ENCODE measurements at regions not wholly inside any gene's neighbourhood (a gene's known extent, or its start where the extent isn't known, plus 50 kb on each side); places are given as distances from the start of the nearest gene placed in this dataset.

DNA sequence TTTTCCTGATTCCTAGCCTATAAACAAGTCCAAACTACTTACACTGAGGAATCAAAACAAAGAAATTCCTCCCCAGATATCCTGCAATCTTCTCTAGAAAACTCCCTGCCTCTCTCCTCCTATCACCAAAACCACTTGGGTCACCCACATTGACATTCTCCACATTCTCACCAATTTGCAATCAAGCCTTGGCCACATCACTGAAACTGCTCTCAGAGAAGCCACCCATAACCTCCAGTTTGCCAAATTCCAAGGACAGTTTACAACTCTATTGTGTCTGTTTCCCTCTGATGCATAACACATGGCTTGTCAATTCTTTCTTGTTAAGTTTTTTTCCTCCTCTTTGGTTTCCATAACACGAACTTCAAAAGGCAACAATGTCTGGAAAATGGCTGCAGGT lies 233.5 kb downstream of the XPNPEP1 start:
- no peak overlapping the region for H3K4me3 Mint-ChIP-seq (ENCODE audit: unreplicated experiment)
- TF ChIP-seq, protein P1, sequence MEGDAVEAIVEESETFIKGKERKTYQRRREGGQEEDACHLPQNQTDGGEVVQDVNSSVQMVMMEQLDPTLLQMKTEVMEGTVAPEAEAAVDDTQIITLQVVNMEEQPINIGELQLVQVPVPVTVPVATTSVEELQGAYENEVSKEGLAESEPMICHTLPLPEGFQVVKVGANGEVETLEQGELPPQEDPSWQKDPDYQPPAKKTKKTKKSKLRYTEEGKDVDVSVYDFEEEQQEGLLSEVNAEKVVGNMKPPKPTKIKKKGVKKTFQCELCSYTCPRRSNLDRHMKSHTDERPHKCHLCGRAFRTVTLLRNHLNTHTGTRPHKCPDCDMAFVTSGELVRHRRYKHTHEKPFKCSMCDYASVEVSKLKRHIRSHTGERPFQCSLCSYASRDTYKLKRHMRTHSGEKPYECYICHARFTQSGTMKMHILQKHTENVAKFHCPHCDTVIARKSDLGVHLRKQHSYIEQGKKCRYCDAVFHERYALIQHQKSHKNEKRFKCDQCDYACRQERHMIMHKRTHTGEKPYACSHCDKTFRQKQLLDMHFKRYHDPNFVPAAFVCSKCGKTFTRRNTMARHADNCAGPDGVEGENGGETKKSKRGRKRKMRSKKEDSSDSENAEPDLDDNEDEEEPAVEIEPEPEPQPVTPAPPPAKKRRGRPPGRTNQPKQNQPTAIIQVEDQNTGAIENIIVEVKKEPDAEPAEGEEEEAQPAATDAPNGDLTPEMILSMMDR (IDR thresholded peaks at IDR 0.05; ENCODE audit: unreplicated experiment) = no peak
- no peak overlapping the region for H3K27ac Mint-ChIP-seq (ENCODE audit: unreplicated experiment)
- peaks cover 1% of the 10 kb centered on the region for H3K27me3 Mint-ChIP-seq (ENCODE audit: unreplicated experiment)
- H3K9me3 Mint-ChIP-seq (ENCODE audit: unreplicated experiment) = no peaks in the 10 kb centered on the region
- H3K36me3 Mint-ChIP-seq (ENCODE audit: low read depth, unreplicated experiment) = peaks cover 4% of the 10 kb centered on the region
- H3K4me1 Mint-ChIP-seq (ENCODE audit: unreplicated experiment) = peaks cover 7% of the 10 kb centered on the region
- DNase-seq (ENCODE audit: low spot score) = no peak

DNA sequence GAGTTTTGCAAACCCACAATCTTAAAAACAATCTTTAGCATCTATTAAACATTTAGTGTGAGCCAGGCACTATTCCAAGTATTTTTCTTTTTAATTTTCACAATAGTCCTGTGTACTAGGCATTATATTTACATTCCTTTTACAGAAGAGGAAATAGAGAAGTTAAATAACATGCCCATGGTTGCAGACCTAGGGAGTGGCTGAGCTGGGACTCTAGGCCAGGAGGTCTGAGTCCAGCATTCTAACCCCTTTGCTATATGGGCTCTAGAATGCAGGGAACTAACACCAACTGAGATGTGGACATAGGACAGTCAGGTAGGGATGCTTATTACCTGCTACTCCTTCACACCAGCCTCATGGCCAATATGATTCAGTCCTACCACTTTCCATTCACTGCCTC lies 243.8 kb downstream of the XPNPEP1 start:
- Mint-ChIP-seq H3K27ac (ENCODE audit: unreplicated experiment) (no peak overlapping the region), H3K36me3 (ENCODE audit: low read depth, unreplicated experiment) (no peaks in the 10 kb centered on the region), H3K9me3 (ENCODE audit: unreplicated experiment) (peaks cover 5% of the 10 kb centered on the region), H3K27me3 (ENCODE audit: unreplicated experiment) (peaks cover 1% of the 10 kb centered on the region), H3K4me1 (ENCODE audit: unreplicated experiment) (no peaks in the 10 kb centered on the region), H3K4me3 (ENCODE audit: unreplicated experiment) (no peak overlapping the region)
- TF ChIP-seq, protein P1 (IDR thresholded peaks at IDR 0.05; ENCODE audit: unreplicated experiment) = no peak
- DNase-seq (ENCODE audit: low spot score) = no peak

DNA sequence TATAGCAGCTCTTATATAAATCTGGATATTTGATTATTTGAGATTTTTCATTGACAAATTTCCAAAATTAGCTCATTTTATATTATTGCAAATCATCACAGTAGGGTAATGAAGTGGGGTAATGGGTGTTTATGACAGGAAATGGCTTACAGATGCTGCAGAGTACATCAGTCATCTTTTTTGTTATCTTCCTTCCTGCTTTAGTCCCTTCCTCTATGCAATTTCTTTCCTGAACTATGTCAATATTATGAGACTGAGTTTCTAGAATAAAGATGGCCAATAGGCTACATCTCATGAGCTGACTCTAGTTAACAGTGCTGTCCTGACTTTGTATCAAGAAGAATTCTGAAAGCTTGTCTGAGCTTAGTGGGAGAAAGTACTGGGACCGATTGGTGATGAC lies 244.5 kb downstream of the XPNPEP1 start:
- H3K4me1 Mint-ChIP-seq (ENCODE audit: unreplicated experiment) = no peaks in the 10 kb centered on the region
- H3K36me3 Mint-ChIP-seq (ENCODE audit: low read depth, unreplicated experiment) = no peaks in the 10 kb centered on the region
- H3K4me3 Mint-ChIP-seq (ENCODE audit: unreplicated experiment) = no peak overlapping the region
- no peaks in the 10 kb centered on the region for H3K9me3 Mint-ChIP-seq (ENCODE audit: unreplicated experiment)
- H3K27ac Mint-ChIP-seq (ENCODE audit: unreplicated experiment) = no peak overlapping the region
- TF ChIP-seq, protein P1 (IDR thresholded peaks at IDR 0.05; ENCODE audit: unreplicated experiment) = no peak
- H3K27me3 Mint-ChIP-seq (ENCODE audit: unreplicated experiment) = peaks cover 1% of the 10 kb centered on the region
- no peak for DNase-seq (ENCODE audit: low spot score)

DNA sequence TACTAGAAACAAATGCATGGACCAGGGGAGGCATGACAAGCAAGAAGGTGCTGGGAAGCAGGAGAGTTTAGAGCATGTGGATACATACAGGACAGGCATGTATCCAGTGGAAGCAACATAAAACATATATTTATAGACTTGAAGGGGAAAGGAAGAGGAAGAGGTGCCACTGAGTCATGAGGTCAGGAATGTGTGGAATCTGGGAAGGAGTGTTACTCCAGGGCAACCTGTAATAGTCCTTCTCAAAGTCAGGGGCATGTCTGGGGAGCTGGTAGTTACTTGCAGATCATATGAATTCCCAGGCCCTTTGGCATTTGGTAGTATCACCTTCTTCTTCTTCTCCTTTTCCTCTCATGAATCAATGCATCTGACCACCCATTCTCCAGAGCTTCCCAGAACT lies 246.6 kb downstream of the XPNPEP1 start:
- Mint-ChIP-seq H3K4me1 (ENCODE audit: unreplicated experiment) (no peaks in the 10 kb centered on the region), H3K27ac (ENCODE audit: unreplicated experiment) (no peak overlapping the region)
- TF ChIP-seq, protein P1 (IDR thresholded peaks at IDR 0.05; ENCODE audit: unreplicated experiment) = no peak

DNA sequence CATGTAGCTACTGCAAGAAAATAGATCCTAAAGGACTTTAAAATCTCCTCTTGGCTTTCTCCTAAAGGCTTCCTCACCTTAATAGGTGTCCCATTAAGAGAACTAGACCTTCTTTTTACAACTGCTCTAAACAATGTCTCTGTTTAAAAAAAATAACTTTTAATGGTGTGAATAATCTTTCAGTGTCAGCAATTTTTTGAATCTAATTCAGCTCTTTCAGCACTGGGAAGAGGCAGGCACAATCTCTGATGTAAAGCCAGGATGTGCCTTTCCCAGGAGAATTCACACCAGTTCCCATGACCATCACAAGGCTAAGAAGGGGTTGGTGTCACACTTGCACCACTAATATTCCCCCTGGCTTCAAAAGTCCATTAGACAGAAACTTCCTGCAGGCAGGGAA lies 254.6 kb downstream of the XPNPEP1 start:
- DNase-seq (ENCODE audit: low spot score) = no peak
- H3K36me3 Mint-ChIP-seq (ENCODE audit: low read depth, unreplicated experiment) = no peaks in the 10 kb centered on the region
- H3K4me1 Mint-ChIP-seq (ENCODE audit: unreplicated experiment) = no peaks in the 10 kb centered on the region
- H3K27ac Mint-ChIP-seq (ENCODE audit: unreplicated experiment) = no peak overlapping the region
- H3K9me3 Mint-ChIP-seq (ENCODE audit: unreplicated experiment) = peaks cover 5% of the 10 kb centered on the region
- H3K4me3 Mint-ChIP-seq (ENCODE audit: unreplicated experiment) = no peak overlapping the region
- TF ChIP-seq, protein P1 (IDR thresholded peaks at IDR 0.05; ENCODE audit: unreplicated experiment) = no peak
- peaks cover 3% of the 10 kb centered on the region for H3K27me3 Mint-ChIP-seq (ENCODE audit: unreplicated experiment)

More for the DNA sequence above, 246.6 kb downstream of the XPNPEP1 start:
- no peaks in the 10 kb centered on the region for H3K9me3 Mint-ChIP-seq (ENCODE audit: unreplicated experiment)
- no peaks in the 10 kb centered on the region for H3K36me3 Mint-ChIP-seq (ENCODE audit: low read depth, unreplicated experiment)
- no peak overlapping the region for H3K4me3 Mint-ChIP-seq (ENCODE audit: unreplicated experiment)
- H3K27me3 Mint-ChIP-seq (ENCODE audit: unreplicated experiment) = peaks cover 1% of the 10 kb centered on the region
- DNase-seq (ENCODE audit: low spot score) = no peak

Data from endothelial cell (in vitro differentiated cells).